ENCODE measurements at regions not wholly inside any gene's neighbourhood (a gene's known extent, or its start where the extent isn't known, plus 50 kb on each side); places are given as distances from the start of the nearest gene placed in this dataset.

- TF ChIP-seq CTCF (IDR thresholded peaks at IDR 0.05; ENCODE audit: low read depth, low read length, poor library complexity, severe bottlenecking) (no peak), EZH2phosphoT487 (IDR thresholded peaks at IDR 0.05; ENCODE audit: borderline replicate concordance, low read length) (no peak)
These were observed 251.1 kb upstream of the RMST start for GRCh38 chr12:97211416-97211930.

All from DOHH2 (cell line).